GM21423 (cell line): ENCODE measurements at regions not wholly inside any gene's neighbourhood (a gene's known extent, or its start where the extent isn't known, plus 50 kb on each side); places are given as distances from the start of the nearest gene placed in this dataset.

ENCODE experiments used
- ATAC-seq: cut with Tn5 transposase; IDR thresholded peaks from one replicate; pipeline ENCODE4 v1.9.1; 2021; ENCODE audit warnings: mild to moderate bottlenecking, moderate library complexity; ENCODE audit not compliant: unreplicated experiment

- ATAC-seq: no peak
Measured at GRCh38 chr13:84917252-84917878, 881.9 kb downstream of the SLITRK6 start.

DNA sequence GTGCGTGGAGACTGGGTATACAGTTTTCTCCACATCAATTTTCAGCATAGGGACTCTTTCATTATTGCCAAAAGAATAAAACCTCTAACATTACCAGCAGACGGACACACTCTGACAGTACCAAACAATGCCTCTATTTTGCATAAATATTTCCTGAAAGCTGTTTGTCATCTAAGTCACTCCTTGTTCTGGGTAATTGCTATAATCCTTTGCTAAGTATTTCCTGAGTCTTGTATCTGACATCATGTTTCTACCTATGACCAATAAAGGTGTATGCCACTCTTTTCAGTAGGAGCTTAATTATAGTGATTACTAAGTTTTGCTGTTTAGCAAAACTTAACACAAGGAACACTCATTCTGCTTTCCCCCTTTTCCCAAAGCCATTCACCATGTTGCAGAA lies 886.5 kb downstream of the SLITRK6 start:
- ATAC-seq: no peak

- no peak for ATAC-seq
Measured at GRCh38 chr13:84910423-84910822, 888.8 kb downstream of the SLITRK6 start.

GRCh38 chr13:84903391-84903790 lies 895.8 kb downstream of the SLITRK6 start:
- ATAC-seq: no peak

- no peak for ATAC-seq
Measured at GRCh38 chr13:84902243-84902642, 897.0 kb downstream of the SLITRK6 start.

DNA sequence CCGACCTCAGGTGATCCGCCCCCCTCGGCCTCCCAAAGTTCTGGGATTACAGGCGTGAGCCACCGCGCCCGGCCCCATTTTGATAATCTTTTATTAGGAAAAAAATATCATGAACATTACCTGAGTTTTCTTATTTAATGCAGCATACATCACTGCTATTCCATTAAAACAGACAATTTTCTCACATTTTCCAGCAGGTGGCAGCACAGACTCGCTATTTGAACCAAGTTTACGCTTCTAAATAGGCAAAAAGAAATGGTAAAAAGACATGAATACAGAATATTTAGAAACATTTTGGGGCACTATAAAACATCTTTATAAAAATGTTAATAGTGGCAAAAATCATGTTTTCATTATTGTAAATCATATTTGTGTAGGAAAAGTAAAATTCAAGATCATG lies 903.1 kb downstream of the SLITRK6 start:
- peak; percentile 48 for ATAC-seq

GRCh38 chr13:84894749-84895148 lies 904.5 kb downstream of the SLITRK6 start:
- no peak for ATAC-seq

GRCh38 chr13:84885868-84886267 lies 913.4 kb downstream of the SLITRK6 start:
- ATAC-seq: no peak

DNA sequence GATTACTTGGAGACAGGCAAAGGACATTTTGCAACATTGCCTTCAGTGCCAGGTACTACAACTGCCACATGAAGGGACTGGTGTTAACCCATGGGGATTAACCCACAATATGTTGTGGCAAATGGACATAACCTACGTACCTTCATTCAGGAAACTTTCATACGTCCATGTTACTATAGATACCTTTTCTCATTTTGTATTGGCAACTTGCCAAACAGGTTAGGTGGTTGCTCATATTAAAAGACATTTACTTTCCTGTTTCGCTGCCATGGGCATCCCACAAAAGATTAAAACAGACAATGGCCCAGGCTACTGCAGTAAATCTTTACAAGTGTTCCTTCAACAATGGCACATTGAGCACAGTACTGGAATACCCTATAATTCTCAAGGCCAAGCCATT lies 925.3 kb downstream of the SLITRK6 start:
- ATAC-seq: no peak

GRCh38 chr13:84870190-84870589 lies 929.0 kb downstream of the SLITRK6 start:
- ATAC-seq: no peak

- ATAC-seq: no peak
Measured at GRCh38 chr13:84867246-84867645, 932.0 kb downstream of the SLITRK6 start.

DNA sequence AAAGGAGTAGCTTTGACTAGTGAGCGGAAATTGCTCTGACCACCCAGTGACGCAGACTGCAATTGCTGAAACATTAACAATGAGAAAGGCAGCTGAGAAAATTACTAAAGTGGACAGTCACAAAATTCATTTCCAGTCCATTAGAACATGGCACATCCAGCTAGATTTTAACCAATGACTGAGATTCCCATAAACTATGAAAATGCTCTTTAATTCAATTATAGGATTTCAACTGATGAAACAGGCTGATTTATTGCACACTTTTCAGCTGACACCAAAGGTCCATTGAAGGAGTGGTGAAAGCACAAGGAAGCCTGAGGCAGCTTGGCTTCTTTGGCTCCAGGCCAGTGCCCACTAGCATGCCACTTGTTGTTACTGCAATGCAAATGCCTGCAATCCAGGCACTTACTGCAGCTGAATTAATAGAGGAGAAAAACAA lies 933.4 kb downstream of the SLITRK6 start:
- no peak for ATAC-seq

DNA sequence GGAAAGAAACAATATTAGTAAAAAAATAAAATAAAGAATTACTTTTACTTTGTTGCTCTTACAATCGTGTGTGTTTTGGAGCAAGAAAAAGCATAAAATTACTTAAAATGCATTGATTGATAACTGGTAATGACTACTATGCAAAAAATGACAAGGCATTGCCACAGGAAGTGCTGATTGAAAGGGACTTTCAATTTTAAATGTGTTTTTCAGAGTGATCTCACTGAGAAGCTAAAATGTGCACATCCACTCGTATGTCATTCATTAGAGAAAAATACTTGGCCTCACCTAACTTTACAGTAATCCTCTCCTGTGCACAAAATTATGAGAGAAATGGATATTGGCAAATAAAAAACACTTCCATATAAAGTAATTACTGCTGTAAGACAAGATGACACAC lies 934.9 kb downstream of the SLITRK6 start:
- ATAC-seq: no peak

- ATAC-seq: no peak
Measured at GRCh38 chr13:84847107-84847506, 952.1 kb downstream of the SLITRK6 start.

DNA sequence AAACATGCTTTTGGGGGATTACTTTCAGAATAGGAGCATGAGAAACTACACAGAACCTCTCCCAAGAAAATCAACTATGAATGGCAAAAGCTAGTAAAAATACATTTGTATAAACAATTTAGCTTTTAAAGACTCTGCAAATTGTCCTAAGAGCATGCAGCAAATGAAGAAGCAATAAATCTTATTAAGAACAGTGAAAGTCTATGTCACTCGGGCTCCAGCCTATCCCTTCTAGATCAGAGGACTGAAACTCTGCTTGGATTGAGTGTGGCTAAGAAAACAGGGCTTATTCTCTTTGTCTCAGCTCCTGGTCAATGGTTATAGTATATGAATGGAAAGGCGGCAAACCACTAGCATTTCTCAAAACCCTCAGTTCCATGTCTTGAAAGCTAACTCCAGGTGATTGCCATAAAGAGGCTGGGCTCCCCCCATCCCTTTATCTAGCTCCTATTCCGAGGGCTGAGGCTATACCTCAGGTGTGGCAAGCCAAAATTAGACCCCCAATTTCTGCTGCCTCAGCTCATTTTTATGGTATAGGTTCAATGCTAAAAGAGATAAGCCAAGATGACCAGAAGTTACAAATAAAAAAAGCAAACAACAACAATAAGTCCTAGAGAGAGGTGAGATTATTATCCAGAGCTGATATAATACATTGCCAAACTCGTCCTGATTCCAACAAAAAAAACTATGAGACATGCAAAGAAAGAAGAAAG lies 953.2 kb downstream of the SLITRK6 start:
- no peak for ATAC-seq

DNA sequence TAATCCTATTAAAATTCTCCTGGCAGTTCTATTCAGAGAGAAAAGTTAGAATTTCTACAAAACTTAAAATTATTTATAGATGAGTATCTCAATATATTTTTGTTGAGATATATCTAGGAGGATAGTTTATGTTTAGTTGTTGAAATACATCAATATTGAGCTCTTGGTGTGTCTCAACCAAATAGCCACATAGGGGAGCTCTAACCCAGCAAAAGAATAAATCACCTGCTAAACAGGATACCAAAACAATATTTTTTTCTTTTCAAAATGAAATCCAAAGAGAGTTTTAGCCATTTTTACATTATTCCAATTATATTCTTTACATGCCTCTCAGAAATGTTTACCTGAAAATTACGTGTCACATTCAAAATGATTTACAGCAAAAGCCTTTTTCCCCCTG lies 954.7 kb downstream of the SLITRK6 start:
- no peak for ATAC-seq

- no peak for ATAC-seq
Measured at GRCh38 chr13:84843368-84843767, 955.9 kb downstream of the SLITRK6 start.

DNA sequence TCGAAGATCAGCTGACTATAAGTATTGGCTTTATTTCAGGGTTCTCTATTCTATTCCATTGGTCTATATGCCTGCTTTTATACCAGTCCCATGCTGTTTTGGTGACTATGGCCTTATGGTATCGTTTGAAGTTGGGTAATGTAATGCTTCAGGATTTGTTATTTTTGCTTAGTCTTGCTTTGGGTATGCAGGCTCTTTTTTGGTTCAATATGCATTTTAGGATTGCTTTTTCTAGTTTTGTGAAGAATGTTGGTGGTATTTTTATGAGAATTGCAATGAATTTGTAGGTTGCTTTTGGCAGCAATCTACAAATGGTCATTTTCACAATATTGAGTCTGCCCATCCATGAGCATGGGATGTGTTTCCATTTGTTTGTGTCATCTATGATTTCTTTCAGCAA lies 951.9 kb upstream of the SLITRK1 start:
- ATAC-seq: no peak

- ATAC-seq: no peak
Measured at GRCh38 chr13:84831666-84832657, 949.7 kb upstream of the SLITRK1 start.

GRCh38 chr13:84823528-84823927 lies 941.3 kb upstream of the SLITRK1 start:
- ATAC-seq: no peak

DNA sequence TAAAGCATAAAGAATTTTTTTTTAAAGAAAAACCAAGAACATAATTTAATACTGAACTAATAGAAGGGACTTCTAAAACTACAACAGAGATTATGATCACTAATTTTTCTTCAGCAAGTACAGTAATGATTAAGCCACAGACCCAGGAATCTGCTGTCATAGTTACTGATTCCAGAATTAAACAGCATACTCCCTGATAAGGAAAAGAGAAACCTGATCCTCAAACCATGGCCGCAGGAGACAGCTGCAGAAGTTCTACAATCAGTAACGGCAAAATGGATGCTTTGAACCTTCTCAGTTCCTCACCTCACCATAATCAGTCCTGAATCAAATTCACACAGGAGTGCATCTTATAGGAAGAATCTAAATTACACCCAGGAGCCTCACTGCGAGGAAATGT lies 939.0 kb upstream of the SLITRK1 start:
- ATAC-seq: no peak
